Testis (tissue), 2 donors: ENCODE measurements at regions not wholly inside any gene's neighbourhood (a gene's known extent, or its start where the extent isn't known, plus 50 kb on each side); places are given as distances from the start of the nearest gene placed in this dataset.

Experiments used
- POLR2A ChIP-seq: fragments of 450-650 bp; IDR thresholded peaks from one replicate; pipeline ENCODE4 v1.6.1; 2017; ENCODE audit warnings: antibody characterized with exemption, mild to moderate bottlenecking, moderate library complexity
- TF ChIP-seq, protein P1 (sequence below), 3 experiments: fragments of 450-650 bp in 2 of 3; fragments of 200-600 bp in 1 of 3; sonication (generic) in 1 of 3; IDR thresholded peaks; one replicate each; pipeline ENCODE4 v1.5.1; 2016 to 2019; ENCODE audit warnings: antibody characterized with exemption in 3 of 3, mild to moderate bottlenecking in 2 of 3, moderate library complexity in 1 of 3

DNA sequence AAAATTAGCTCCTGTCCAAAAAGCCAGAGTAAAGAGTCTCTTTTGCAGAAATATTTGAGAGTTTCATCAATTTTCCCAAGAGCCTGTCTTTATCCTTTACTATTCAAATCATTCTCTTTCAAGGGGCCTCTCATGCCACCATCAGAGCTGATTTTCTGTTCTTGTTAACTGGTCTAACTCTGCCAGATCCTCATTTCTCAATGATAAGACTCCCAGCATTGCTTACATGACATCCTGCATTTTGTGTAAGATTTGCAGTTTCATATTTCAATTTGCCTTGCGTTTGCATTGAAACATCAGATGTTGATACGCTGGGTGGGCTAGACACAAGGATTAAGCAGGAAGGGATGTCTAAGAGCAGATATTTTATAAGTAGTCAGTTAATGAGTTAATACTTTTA, 228.7 kb downstream of the TBL1XR1 start:
- no peak for TF ChIP-seq POLR2A
- TF ChIP-seq, protein P1, sequence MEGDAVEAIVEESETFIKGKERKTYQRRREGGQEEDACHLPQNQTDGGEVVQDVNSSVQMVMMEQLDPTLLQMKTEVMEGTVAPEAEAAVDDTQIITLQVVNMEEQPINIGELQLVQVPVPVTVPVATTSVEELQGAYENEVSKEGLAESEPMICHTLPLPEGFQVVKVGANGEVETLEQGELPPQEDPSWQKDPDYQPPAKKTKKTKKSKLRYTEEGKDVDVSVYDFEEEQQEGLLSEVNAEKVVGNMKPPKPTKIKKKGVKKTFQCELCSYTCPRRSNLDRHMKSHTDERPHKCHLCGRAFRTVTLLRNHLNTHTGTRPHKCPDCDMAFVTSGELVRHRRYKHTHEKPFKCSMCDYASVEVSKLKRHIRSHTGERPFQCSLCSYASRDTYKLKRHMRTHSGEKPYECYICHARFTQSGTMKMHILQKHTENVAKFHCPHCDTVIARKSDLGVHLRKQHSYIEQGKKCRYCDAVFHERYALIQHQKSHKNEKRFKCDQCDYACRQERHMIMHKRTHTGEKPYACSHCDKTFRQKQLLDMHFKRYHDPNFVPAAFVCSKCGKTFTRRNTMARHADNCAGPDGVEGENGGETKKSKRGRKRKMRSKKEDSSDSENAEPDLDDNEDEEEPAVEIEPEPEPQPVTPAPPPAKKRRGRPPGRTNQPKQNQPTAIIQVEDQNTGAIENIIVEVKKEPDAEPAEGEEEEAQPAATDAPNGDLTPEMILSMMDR (IDR thresholded peaks at IDR 0.05) = no peak
